A549 (cell line): ENCODE measurements at regions not wholly inside any gene's neighbourhood (a gene's known extent, or its start where the extent isn't known, plus 50 kb on each side); places are given as distances from the start of the nearest gene placed in this dataset.

Experiments
- ATAC-seq, 2 experiments: fragments of 200-7000 bp in 1 of 2; fragments of >200 bp in 1 of 2; cut with Nextera tagmentation in 1 of 2; cut with Tn5 transposase in 1 of 2; 3 replicates each; pipeline versions ENCODE4 v1.8.0 to v1.9.1; 2018 to 2020; ENCODE audit warnings: mild to moderate bottlenecking in 1 of 2, moderate library complexity in 1 of 2
- CTCF ChIA-PET: fragments of 300-600 bp; sonication (Branson Sonifier 250); formaldehyde crosslinking; extraction: SDS; loops from one replicate; lab custom pipeline; 2021; ENCODE audit warnings: antibody characterized with exemption, inconsistent platforms; lab: Yijun Ruan, JAX
- POLR2A ChIA-PET: fragments of 350-600 bp; formaldehyde crosslinking; extraction: SDS; loops from one replicate; lab custom pipeline; 2021; ENCODE audit warnings: antibody characterized with exemption, inconsistent platforms; lab: Yijun Ruan, JAX
- DNase-seq, 2 experiments: peaks; one replicate each; pipeline versions ENCODE4 v3.0.0 to v3.0.0-alpha.2; 2011 to 2016; ENCODE audit warnings: low read depth in 1 of 2, low spot score in 1 of 2
- FAIRE-seq: peaks from 2 replicates; lab custom pipeline; 2011; peaks lifted over from hg19 to GRCh38; lab: Jason Lieb, UNC
- H3K27ac ChIP-seq, 2 experiments: fragments of >200 bp; sonication (Bioruptor Twin); formaldehyde crosslinking; 3 replicates each; pipeline ENCODE4 v1.5.1; 2016 to 2017
- H3K4me1 ChIP-seq: fragments of >200 bp; sonication (Bioruptor Twin); formaldehyde crosslinking; 3 replicates; pipeline ENCODE4 v1.6.1; 2016
- H3K4me2 ChIP-seq: fragments of >200 bp; sonication (Bioruptor Twin); formaldehyde crosslinking; 3 replicates; pipeline ENCODE4 v1.6.1; 2016
- H3K4me3 ChIP-seq: fragments of >200 bp; sonication (Bioruptor Twin); formaldehyde crosslinking; 3 replicates; pipeline ENCODE4 v1.5.1; 2016
- H3K9me3 ChIP-seq: fragments of >200 bp; sonication (Bioruptor Twin); formaldehyde crosslinking; 3 replicates; pipeline ENCODE4 v1.6.1; 2016
- BHLHE40 ChIP-seq: IDR thresholded peaks from 2 replicates; pipeline ENCODE4 v1.6.1; 2012; ENCODE audit warnings: low read depth, low read length, inconsistent platforms
- CBX2 ChIP-seq: fragments of 200-600 bp; sonication (generic); IDR thresholded peaks from 2 replicates; pipeline ENCODE4 v1.6.1; 2016; ENCODE audit warnings: low read depth, mild to moderate bottlenecking, borderline replicate concordance
- EHMT2 ChIP-seq: fragments of 200-600 bp; sonication (generic); IDR thresholded peaks from 2 replicates; pipeline ENCODE4 v1.6.1; 2016; ENCODE audit warnings: antibody characterized with exemption, low read depth, mild to moderate bottlenecking, moderate library complexity
- ELK1 ChIP-seq: fragments of 150-350 bp; IDR thresholded peaks from 2 replicates; pipeline ENCODE4 v1.6.1; 2014; ENCODE audit warnings: low read depth, mild to moderate bottlenecking, low read length
- ESRRA ChIP-seq: fragments of 150-350 bp; IDR thresholded peaks from 2 replicates; pipeline ENCODE4 v1.6.1; 2014; ENCODE audit warnings: mild to moderate bottlenecking, low read length, borderline replicate concordance
- FOXS1 ChIP-seq: fragments of 250-450 bp; sonication (Bioruptor Pico); IDR thresholded peaks from 2 replicates; pipeline ENCODE4 v1.5.0; 2020; ENCODE audit warnings: mild to moderate bottlenecking, moderate library complexity
- HDAC2 ChIP-seq: fragments of 200-600 bp; sonication (generic); IDR thresholded peaks from 2 replicates; pipeline ENCODE4 v1.6.1; 2016
- HEYL ChIP-seq: fragments of 250-450 bp; sonication (Bioruptor Pico); IDR thresholded peaks from 2 replicates; pipeline ENCODE4 v1.8.0; 2021; ENCODE audit warnings: mild to moderate bottlenecking, moderate library complexity
- HOXB5 ChIP-seq: fragments of 250-450 bp; sonication (Bioruptor Pico); IDR thresholded peaks from 2 replicates; pipeline ENCODE4 v1.5.0; 2020; ENCODE audit warnings: mild to moderate bottlenecking, moderate library complexity
- JUN ChIP-seq, 2 experiments: fragments of >200 bp; sonication (Bioruptor Twin); formaldehyde crosslinking; IDR thresholded peaks; 2 replicates in 1 of 2; 3 replicates in 1 of 2; pipeline ENCODE4 v1.6.1; 2016 to 2017
- KDM5A ChIP-seq: fragments of 200-600 bp; sonication (generic); IDR thresholded peaks from 2 replicates; pipeline ENCODE4 v1.6.1; 2016; ENCODE audit warnings: antibody characterized with exemption, mild to moderate bottlenecking
- MAFK ChIP-seq: fragments of 450-650 bp; IDR thresholded peaks from 2 replicates; pipeline ENCODE4 v1.6.1; 2014; ENCODE audit not compliant: partially characterized antibody
- MAX ChIP-seq: IDR thresholded peaks from 2 replicates; pipeline ENCODE4 v1.6.1; 2012
- MAZ ChIP-seq: fragments of 150-350 bp; IDR thresholded peaks from 2 replicates; pipeline ENCODE4 v1.6.1; 2014; ENCODE audit warnings: antibody characterized with exemption, low read depth, low read length, borderline replicate concordance
- MYC ChIP-seq: IDR thresholded peaks from 2 replicates; pipeline ENCODE4 v1.6.1; 2012; ENCODE audit warnings: mild to moderate bottlenecking, inconsistent platforms, low read length, improper control_type of control experiment, borderline replicate concordance
- NFE2L2 ChIP-seq: fragments of 150-350 bp; conservative IDR thresholded peaks from 2 replicates; pipeline ENCODE4 v1.6.1; 2014; ENCODE audit warnings: low read length
- PHF8 ChIP-seq: fragments of 200-600 bp; sonication (generic); IDR thresholded peaks from 2 replicates; pipeline ENCODE4 v1.6.1; 2016; ENCODE audit warnings: low read depth, mild to moderate bottlenecking, antibody characterized with exemption, moderate library complexity, borderline replicate concordance
- RAD21 ChIP-seq, 2 experiments: fragments of >200 bp in 1 of 2; sonication (Bioruptor Twin) in 1 of 2; formaldehyde crosslinking in 1 of 2; IDR thresholded peaks in 1 of 2; conservative IDR thresholded peaks in 1 of 2; 2 replicates in 1 of 2; 3 replicates in 1 of 2; pipeline ENCODE4 v1.6.1; 2012 to 2018; ENCODE audit warnings: inconsistent platforms in 1 of 2
- RCOR1 ChIP-seq: fragments of 150-350 bp; IDR thresholded peaks from 2 replicates; pipeline ENCODE4 v1.6.1; 2014; ENCODE audit warnings: antibody characterized with exemption, low read length, low read depth
- REST ChIP-seq: fragments of 200-600 bp; sonication (generic); IDR thresholded peaks from 2 replicates; pipeline ENCODE4 v1.6.1; 2016; ENCODE audit warnings: antibody characterized with exemption, mild to moderate bottlenecking, moderate library complexity
- RFX5 ChIP-seq: fragments of 450-650 bp; IDR thresholded peaks from 2 replicates; pipeline ENCODE4 v1.7.1; 2014; ENCODE audit warnings: antibody characterized with exemption, mild to moderate bottlenecking, moderate library complexity
- SMC3 ChIP-seq: fragments of >200 bp; sonication (Bioruptor Twin); formaldehyde crosslinking; IDR thresholded peaks from 3 replicates; pipeline ENCODE4 v1.6.1; 2018; ENCODE audit warnings: inconsistent platforms
- USF2 ChIP-seq: fragments of 450-650 bp; IDR thresholded peaks from 2 replicates; pipeline ENCODE4 v1.6.1; 2014; ENCODE audit warnings: antibody characterized with exemption
- ZNF302 ChIP-seq: fragments of 250-450 bp; sonication (Bioruptor Pico); IDR thresholded peaks from 2 replicates; pipeline ENCODE4 v1.9.0; 2021; ENCODE audit warnings: inconsistent platforms, mild to moderate bottlenecking, moderate library complexity
- WGBS: methylation state at CpG from one replicate; pipeline ENCODE4 v1.1.6; 2017; ENCODE audit errors: missing lambda C conversion rate; 5-methylcytosine and 5-hydroxymethylcytosine counted together

GRCh38 chr17:73850426-73850825 is 206.2 kb upstream of the SDK2 start:
- H3K27ac ChIP-seq, result no peak overlapping the region
- WGBS, result 44% methylated on average over 2 of the region's 3 CpGs
- ATAC-seq, result no peak
- H3K4me2 ChIP-seq, result no peak overlapping the region
- CTCF ChIA-PET, result interaction anchor here (1.5 kb wide), 1 partner anchor 9 kb away, joined by 4 read pairs; no protein-coding TSS in a partner anchor
- H3K4me3 ChIP-seq, result no peak overlapping the region
- POLR2A ChIA-PET, result no interaction called here
- H3K4me1 ChIP-seq, result 0 out of 3 replicates have a peak, but pooled peaks cover 4% of the 10 kb centered on the region
- DNase-seq, result no peak
- no peak for TF ChIP-seq RFX5
- no peak for TF ChIP-seq ZNF302 (CRISPR knock-in tag)
- no peak for TF ChIP-seq KDM5A
- no peak for TF ChIP-seq FOXS1 (CRISPR knock-in tag)
- TF ChIP-seq MAZ, result no peak
- TF ChIP-seq CBX2, result no peak
- no peak for TF ChIP-seq BHLHE40
- TF ChIP-seq RCOR1, result no peak
- H3K9me3 ChIP-seq, result peaks cover 5% of the 10 kb centered on the region; the same call in 1 of the 3 replicates
- FAIRE-seq, result no peak

GRCh38 chr17:73851091-73851490 is 206.8 kb upstream of the SDK2 start:
- no peak for ATAC-seq
- H3K9me3 ChIP-seq, result peaks cover 5% of the 10 kb centered on the region; the same call in 1 of the 3 replicates
- H3K27ac ChIP-seq, result no peak overlapping the region
- WGBS, result 83% methylated on average over 2 of the region's 2 CpGs
- 0 out of 3 replicates have a peak, but pooled peaks cover 4% of the 10 kb centered on the region for H3K4me1 ChIP-seq
- TF ChIP-seq REST (no peak), MAFK (no peak), RCOR1 (no peak), CBX2 (no peak), JUN (IDR thresholded peaks at IDR 0.05) (no peak), HDAC2 (no peak), HOXB5 (CRISPR knock-in tag) (no peak), SMC3 (no peak), KDM5A (no peak), NFE2L2 (no peak), PHF8 (no peak), MAX (no peak), MYC (no peak), ELK1 (no peak), ESRRA (no peak), RAD21 (conservative IDR thresholded peaks at IDR 0.05 in 1 of 2, IDR thresholded peaks at IDR 0.05 in 1 of 2) (no peak), HEYL (CRISPR knock-in tag) (no peak), EHMT2 (no peak), USF2 (no peak)
- no peak overlapping the region for H3K4me3 ChIP-seq
- H3K4me2 ChIP-seq, result no peak overlapping the region
- CTCF ChIA-PET, result interaction anchor here (1.0 to 1.5 kb wide), 2 partner anchors 8 to 9 kb away, joined by 3 to 4 read pairs; no protein-coding TSS in a partner anchor
- POLR2A ChIA-PET, result no interaction called here
- DNase-seq, result no peak
- no peak for FAIRE-seq
